ENCODE measurements at regions not wholly inside any gene's neighbourhood (a gene's known extent, or its start where the extent isn't known, plus 50 kb on each side); places are given as distances from the start of the nearest gene placed in this dataset.

GRCh38 chr4:111997785-111998184 is 147.5 kb upstream of the FAM241A start:
- TF ChIP-seq EP300 (IDR thresholded peaks at IDR 0.05; ENCODE audit: low read length) = no peak
- TF ChIP-seq POLR2A (conservative IDR thresholded peaks at IDR 0.05) = no peak
- TF ChIP-seq ZNF324 (CRISPR knock-in tag; IDR thresholded peaks at IDR 0.05) = no peak
- no peak for TF ChIP-seq TEAD4 (IDR thresholded peaks at IDR 0.05; ENCODE audit: low read length)
- no peak for TF ChIP-seq TEAD4 (CRISPR knock-in tag; IDR thresholded peaks at IDR 0.05; ENCODE audit: borderline replicate concordance)
- TF ChIP-seq E2F1 (CRISPR knock-in tag; IDR thresholded peaks at IDR 0.05) = no peak
- TF ChIP-seq MAZ (CRISPR knock-in tag; conservative IDR thresholded peaks at IDR 0.05 in 1 of 2, IDR thresholded peaks at IDR 0.05 in 1 of 2) = no peak
